IMR-90 (cell line): ENCODE measurements at regions not wholly inside any gene's neighbourhood (a gene's known extent, or its start where the extent isn't known, plus 50 kb on each side); places are given as distances from the start of the nearest gene placed in this dataset.

Experiments used
- POLR2A ChIP-seq: IDR thresholded peaks from 2 replicates; pipeline ENCODE4 v1.6.1; 2012; ENCODE audit warnings: mild to moderate bottlenecking, low read depth, low read length
- RAD21 ChIP-seq: IDR thresholded peaks from 2 replicates; pipeline ENCODE4 v1.6.1; 2012; ENCODE audit warnings: low read length, improper control_type of control experiment
- SMC3 ChIP-seq: fragments of 150-350 bp; IDR thresholded peaks from 2 replicates; pipeline ENCODE4 v1.6.1; 2016; ENCODE audit warnings: low read depth, mild to moderate bottlenecking, antibody characterized with exemption, low read length, moderate library complexity

DNA sequence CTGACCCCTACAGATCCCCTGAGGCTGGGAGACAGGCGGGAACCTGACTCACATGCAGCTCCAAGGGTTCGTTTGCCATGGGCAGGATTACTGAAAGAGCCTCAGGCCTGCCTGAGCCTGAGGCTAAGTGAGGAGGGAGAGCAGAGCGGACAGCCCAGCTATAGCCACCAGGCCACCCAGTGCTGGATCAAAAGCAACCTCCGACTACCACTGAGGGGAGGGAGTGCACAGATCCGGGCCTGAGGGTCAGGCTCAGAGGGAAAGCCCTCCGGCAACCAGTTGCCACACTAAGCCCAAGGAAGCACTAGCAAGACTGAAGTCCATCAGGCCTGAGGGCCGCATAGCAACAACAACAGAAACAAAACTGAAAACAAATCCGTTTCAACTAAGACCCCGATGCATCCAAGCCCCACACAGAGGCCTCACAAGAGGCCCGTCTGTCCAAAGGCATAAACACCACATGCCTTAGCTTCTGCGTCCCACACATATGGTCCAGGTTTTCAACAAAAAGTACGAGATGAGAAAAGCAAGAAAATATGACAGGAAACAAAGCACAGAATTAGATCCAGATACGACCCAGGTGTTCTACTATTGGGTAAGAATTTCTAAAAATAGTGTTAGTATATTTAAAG lies 92.5 kb upstream of the VIPR2 start:
- no peak for TF ChIP-seq RAD21
- TF ChIP-seq SMC3 = no peak
- TF ChIP-seq POLR2A = no peak
